Uterus (tissue), 2 donors: ENCODE measurements at regions not wholly inside any gene's neighbourhood (a gene's known extent, or its start where the extent isn't known, plus 50 kb on each side); places are given as distances from the start of the nearest gene placed in this dataset.

Source experiments
- POLR2A ChIP-seq, 2 donors: fragments of 450-650 bp; IDR thresholded peaks; one replicate each; pipeline ENCODE4 v1.6.1; 2016; ENCODE audit warnings: antibody characterized with exemption in 2 of 2, mild to moderate bottlenecking in 1 of 2, moderate library complexity in 1 of 2
- TF ChIP-seq, protein P1 (sequence below), 4 experiments: fragments of 200-600 bp in 2 of 4; fragments of 450-650 bp in 2 of 4; sonication (generic) in 2 of 4; IDR thresholded peaks; one replicate each; pipeline ENCODE4 v1.5.1; 2016 to 2019; ENCODE audit warnings: antibody characterized with exemption in 4 of 4, mild to moderate bottlenecking in 2 of 4, moderate library complexity in 1 of 4

DNA sequence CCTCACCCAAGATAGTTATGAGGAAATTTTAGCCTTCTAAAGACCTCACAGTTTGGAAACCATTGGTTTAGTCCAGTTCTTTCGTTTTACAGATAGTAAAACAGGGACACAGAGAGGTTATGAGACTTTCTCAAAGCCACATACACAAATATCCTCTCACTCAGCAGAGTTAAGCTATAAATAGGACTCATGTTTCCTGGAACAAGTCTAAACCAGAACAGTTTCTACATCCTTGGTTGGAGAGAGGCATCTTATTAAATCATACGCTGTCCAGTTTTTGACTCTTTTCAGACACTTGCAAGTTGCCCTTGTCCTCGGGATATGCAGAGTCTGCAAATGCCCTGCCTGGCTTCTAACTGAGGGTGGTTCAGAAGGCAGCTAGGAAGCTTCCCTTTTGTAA is 462.1 kb upstream of the DEPDC1 start:
- TF ChIP-seq, protein P1, sequence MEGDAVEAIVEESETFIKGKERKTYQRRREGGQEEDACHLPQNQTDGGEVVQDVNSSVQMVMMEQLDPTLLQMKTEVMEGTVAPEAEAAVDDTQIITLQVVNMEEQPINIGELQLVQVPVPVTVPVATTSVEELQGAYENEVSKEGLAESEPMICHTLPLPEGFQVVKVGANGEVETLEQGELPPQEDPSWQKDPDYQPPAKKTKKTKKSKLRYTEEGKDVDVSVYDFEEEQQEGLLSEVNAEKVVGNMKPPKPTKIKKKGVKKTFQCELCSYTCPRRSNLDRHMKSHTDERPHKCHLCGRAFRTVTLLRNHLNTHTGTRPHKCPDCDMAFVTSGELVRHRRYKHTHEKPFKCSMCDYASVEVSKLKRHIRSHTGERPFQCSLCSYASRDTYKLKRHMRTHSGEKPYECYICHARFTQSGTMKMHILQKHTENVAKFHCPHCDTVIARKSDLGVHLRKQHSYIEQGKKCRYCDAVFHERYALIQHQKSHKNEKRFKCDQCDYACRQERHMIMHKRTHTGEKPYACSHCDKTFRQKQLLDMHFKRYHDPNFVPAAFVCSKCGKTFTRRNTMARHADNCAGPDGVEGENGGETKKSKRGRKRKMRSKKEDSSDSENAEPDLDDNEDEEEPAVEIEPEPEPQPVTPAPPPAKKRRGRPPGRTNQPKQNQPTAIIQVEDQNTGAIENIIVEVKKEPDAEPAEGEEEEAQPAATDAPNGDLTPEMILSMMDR (IDR thresholded peaks at IDR 0.05), result no peak
- no peak for TF ChIP-seq POLR2A (IDR thresholded peaks at IDR 0.05)
